ENCODE measurements at regions not wholly inside any gene's neighbourhood (a gene's known extent, or its start where the extent isn't known, plus 50 kb on each side); places are given as distances from the start of the nearest gene placed in this dataset.

DNA sequence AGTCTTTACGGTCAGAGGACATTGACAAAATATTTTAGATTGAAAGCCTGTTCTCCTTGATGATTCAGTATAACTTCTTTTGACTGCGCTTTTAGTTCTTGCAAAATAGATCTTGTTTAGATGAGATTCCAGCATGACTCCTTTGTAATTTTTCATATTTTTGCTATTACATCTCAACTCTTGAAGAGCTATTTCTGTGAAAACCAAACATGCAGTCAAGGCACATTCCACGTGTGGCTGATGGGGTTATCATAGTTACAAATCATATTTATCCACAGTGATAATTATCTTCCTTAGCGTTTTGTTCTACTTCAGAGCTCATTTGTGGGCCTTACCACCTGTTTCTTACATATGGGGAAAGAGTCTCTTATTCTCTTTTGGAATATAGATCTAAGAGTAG lies 238.8 kb upstream of the DMRT1 start:
- TF ChIP-seq, protein P1, sequence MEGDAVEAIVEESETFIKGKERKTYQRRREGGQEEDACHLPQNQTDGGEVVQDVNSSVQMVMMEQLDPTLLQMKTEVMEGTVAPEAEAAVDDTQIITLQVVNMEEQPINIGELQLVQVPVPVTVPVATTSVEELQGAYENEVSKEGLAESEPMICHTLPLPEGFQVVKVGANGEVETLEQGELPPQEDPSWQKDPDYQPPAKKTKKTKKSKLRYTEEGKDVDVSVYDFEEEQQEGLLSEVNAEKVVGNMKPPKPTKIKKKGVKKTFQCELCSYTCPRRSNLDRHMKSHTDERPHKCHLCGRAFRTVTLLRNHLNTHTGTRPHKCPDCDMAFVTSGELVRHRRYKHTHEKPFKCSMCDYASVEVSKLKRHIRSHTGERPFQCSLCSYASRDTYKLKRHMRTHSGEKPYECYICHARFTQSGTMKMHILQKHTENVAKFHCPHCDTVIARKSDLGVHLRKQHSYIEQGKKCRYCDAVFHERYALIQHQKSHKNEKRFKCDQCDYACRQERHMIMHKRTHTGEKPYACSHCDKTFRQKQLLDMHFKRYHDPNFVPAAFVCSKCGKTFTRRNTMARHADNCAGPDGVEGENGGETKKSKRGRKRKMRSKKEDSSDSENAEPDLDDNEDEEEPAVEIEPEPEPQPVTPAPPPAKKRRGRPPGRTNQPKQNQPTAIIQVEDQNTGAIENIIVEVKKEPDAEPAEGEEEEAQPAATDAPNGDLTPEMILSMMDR (conservative IDR thresholded peaks at IDR 0.05) = no peak
- Histone ChIP-seq H3K4me1 (ENCODE audit: control insufficient read depth, insufficient read depth, low read length) (no peaks in the 10 kb centered on the region), H3K9ac (ENCODE audit: extremely low read depth, low read length, poor library complexity, severe bottlenecking) (no peak overlapping the region), H3K9me3 (ENCODE audit: control insufficient read depth, low read length) (peaks cover 14% of the 10 kb centered on the region), H3K36me3 (ENCODE audit: control insufficient read depth, insufficient read depth, low read length) (no peaks in the 10 kb centered on the region), H3K4me3 (ENCODE audit: low read length) (no peak overlapping the region), H3K27ac (ENCODE audit: low read depth, low read length) (no peak overlapping the region), H3K27me3 (ENCODE audit: control insufficient read depth, insufficient read depth, low read length, poor library complexity, severe bottlenecking) (no peaks in the 10 kb centered on the region)
- peaks cover 17% of the 10 kb centered on the region for H3K9me3 Mint-ChIP-seq
- peaks cover 26% of the 10 kb centered on the region for H3K36me3 Mint-ChIP-seq (ENCODE audit: low read depth)
- no peak for DNase-seq
- no peaks in the 10 kb centered on the region for H3K27me3 Mint-ChIP-seq (ENCODE audit: insufficient read depth)
- no peaks in the 10 kb centered on the region for H3K4me1 Mint-ChIP-seq
- no peak overlapping the region for H3K4me3 Mint-ChIP-seq
- 91 to 100% methylated on average over 3 to 4 of the region's 4 CpGs for WGBS, 2 experiments (ENCODE audit: insufficient coverage in 1 of 2, insufficient read length in 1 of 2)
- no peak overlapping the region for H3K27ac Mint-ChIP-seq

DNA sequence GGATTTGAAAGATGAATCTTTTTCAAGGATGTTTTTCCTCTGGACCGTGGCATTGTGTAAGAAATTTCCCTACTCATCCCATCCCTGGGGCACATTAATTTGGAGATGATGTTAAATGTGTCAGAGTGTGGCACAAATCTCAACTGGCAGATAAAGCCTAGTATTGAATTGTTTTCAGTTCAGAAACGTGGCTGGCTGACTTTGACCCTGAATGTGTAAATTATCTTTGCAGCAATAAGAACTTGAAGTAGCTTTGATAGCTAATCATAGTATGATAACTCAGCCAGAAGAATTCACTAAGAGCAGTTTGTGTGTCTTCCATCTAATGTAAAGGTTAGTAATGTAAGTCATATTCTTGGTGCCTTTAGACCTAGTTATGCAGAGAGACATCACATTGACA lies 238.4 kb upstream of the DMRT1 start:
- H3K4me1 ChIP-seq (ENCODE audit: control insufficient read depth, insufficient read depth, low read length) = no peaks in the 10 kb centered on the region
- H3K4me3 Mint-ChIP-seq = no peak overlapping the region
- TF ChIP-seq, protein P1 (conservative IDR thresholded peaks at IDR 0.05) = no peak
- no peaks in the 10 kb centered on the region for H3K36me3 ChIP-seq (ENCODE audit: control insufficient read depth, insufficient read depth, low read length)
- H3K9me3 ChIP-seq (ENCODE audit: control insufficient read depth, low read length) = peaks cover 14% of the 10 kb centered on the region
- no peaks in the 10 kb centered on the region for H3K27me3 ChIP-seq (ENCODE audit: control insufficient read depth, insufficient read depth, low read length, poor library complexity, severe bottlenecking)
- no peak overlapping the region for H3K4me3 ChIP-seq (ENCODE audit: low read length)
- H3K9ac ChIP-seq (ENCODE audit: extremely low read depth, low read length, poor library complexity, severe bottlenecking) = no peak overlapping the region
- peaks cover 17% of the 10 kb centered on the region for H3K9me3 Mint-ChIP-seq
- 90 to 100% methylated on average over 1 to 2 of the region's 2 CpGs for WGBS, 2 experiments (ENCODE audit: insufficient coverage in 1 of 2, insufficient read length in 1 of 2)
- H3K27ac Mint-ChIP-seq = no peak overlapping the region
- H3K36me3 Mint-ChIP-seq (ENCODE audit: low read depth) = peaks cover 26% of the 10 kb centered on the region
- DNase-seq = no peak
- no peaks in the 10 kb centered on the region for H3K4me1 Mint-ChIP-seq
- H3K27ac ChIP-seq (ENCODE audit: low read depth, low read length) = no peak overlapping the region
- no peaks in the 10 kb centered on the region for H3K27me3 Mint-ChIP-seq (ENCODE audit: insufficient read depth)

DNA sequence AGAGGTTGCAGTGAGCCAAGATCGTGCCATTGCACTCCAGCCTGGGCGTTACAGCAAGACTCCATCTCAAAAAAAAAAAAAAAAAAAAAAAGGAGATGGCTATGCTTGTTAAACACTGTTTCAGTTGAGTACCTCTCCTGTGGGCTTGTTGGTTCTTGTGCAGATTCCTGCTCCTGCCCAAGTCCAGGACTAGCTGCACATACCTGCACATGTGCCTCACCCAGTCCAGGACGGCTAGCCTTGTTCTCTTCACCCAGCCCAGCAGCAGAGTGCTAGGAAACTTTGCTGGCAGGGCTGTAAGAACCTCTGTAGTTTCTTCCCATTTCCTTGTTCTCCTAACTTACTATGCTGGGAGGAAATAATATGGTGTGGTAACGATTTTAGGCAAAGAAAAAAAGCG lies 234.1 kb upstream of the DMRT1 start:
- Histone ChIP-seq H3K4me3 (ENCODE audit: low read length) (no peak overlapping the region), H3K36me3 (ENCODE audit: control insufficient read depth, insufficient read depth, low read length) (no peaks in the 10 kb centered on the region), H3K9me3 (ENCODE audit: control insufficient read depth, low read length) (peaks cover 7% of the 10 kb centered on the region), H3K27ac (ENCODE audit: low read depth, low read length) (no peak overlapping the region), H3K27me3 (ENCODE audit: control insufficient read depth, insufficient read depth, low read length, poor library complexity, severe bottlenecking) (no peaks in the 10 kb centered on the region), H3K9ac (ENCODE audit: extremely low read depth, low read length, poor library complexity, severe bottlenecking) (no peak overlapping the region), H3K4me1 (ENCODE audit: control insufficient read depth, insufficient read depth, low read length) (no peaks in the 10 kb centered on the region)
- no peak overlapping the region for H3K27ac Mint-ChIP-seq
- no peaks in the 10 kb centered on the region for H3K27me3 Mint-ChIP-seq (ENCODE audit: insufficient read depth)
- no peak overlapping the region for H3K4me3 Mint-ChIP-seq
- no peak for DNase-seq
- no peaks in the 10 kb centered on the region for H3K4me1 Mint-ChIP-seq
- WGBS, 2 experiments (ENCODE audit: insufficient coverage in 1 of 2, insufficient read length in 1 of 2) = 85% methylated on average over 5 of the region's 5 CpGs; no CpG with 5 or more reads in 1 of the 2 experiments
- peaks cover 12% of the 10 kb centered on the region for H3K9me3 Mint-ChIP-seq
- TF ChIP-seq, protein P1 (conservative IDR thresholded peaks at IDR 0.05) = no peak
- peaks cover 19% of the 10 kb centered on the region for H3K36me3 Mint-ChIP-seq (ENCODE audit: low read depth)
